C4-2B (cell line): ENCODE measurements at regions not wholly inside any gene's neighbourhood (a gene's known extent, or its start where the extent isn't known, plus 50 kb on each side); places are given as distances from the start of the nearest gene placed in this dataset.

Experiments used
- CTCF ChIP-seq: fragments of 450-650 bp; conservative IDR thresholded peaks from 2 replicates; pipeline ENCODE4 v1.5.1; 2017; ENCODE audit warnings: mild to moderate bottlenecking
- ZFX ChIP-seq: fragments of 450-650 bp; IDR thresholded peaks from 2 replicates; pipeline ENCODE4 v1.6.1; 2017

GRCh38 chr15:95953032-95953431 is 377.5 kb upstream of the NR2F2 start:
- TF ChIP-seq CTCF (no peak), ZFX (no peak)
